Gastrocnemius medialis (tissue), 4 donors: ENCODE measurements at regions not wholly inside any gene's neighbourhood (a gene's known extent, or its start where the extent isn't known, plus 50 kb on each side); places are given as distances from the start of the nearest gene placed in this dataset.

ENCODE experiments used
- ATAC-seq, 2 donors: fragments of 150-250 bp; one replicate each; pipeline ENCODE4 v1.9.1; 2016
- DNase-seq, 2 donors: peaks; one replicate each; pipeline ENCODE4 v3.0.0-alpha.2; 2019
- H3K27ac ChIP-seq, 4 donors: fragments of 200-600 bp; sonication (generic); 1 replicate in 1 of 4; 2 replicates in 3 of 4; pipeline ENCODE4 v1.5.1; 2016 to 2018; ENCODE audit warnings: mild to moderate bottlenecking in 2 of 4, moderate library complexity in 1 of 4
- H3K27me3 ChIP-seq, 3 donors: fragments of 200-600 bp; sonication (generic) in 2 of 3; 1 replicate in 1 of 3; 2 replicates in 2 of 3; pipeline versions ENCODE4 v1.5.1 to v1.6.0; 2016 to 2019; ENCODE audit warnings: mild to moderate bottlenecking in 1 of 3, moderate library complexity in 1 of 3
- H3K36me3 ChIP-seq, 2 donors: fragments of 200-600 bp; sonication (generic) in 1 of 2; one replicate each; pipeline ENCODE4 v1.5.1; 2017 to 2018
- H3K4me1 ChIP-seq, 2 donors: fragments of 200-600 bp; sonication (generic) in 1 of 2; one replicate each; pipeline ENCODE4 v1.5.1; 2016 to 2017; ENCODE audit warnings: mild to moderate bottlenecking in 2 of 2
- H3K4me3 ChIP-seq, 4 donors: fragments of 200-600 bp; sonication (generic) in 3 of 4; 1 replicate in 1 of 4; 2 replicates in 3 of 4; pipeline ENCODE4 v1.5.1; 2016 to 2019; ENCODE audit warnings: mild to moderate bottlenecking in 2 of 4
- H3K9me3 ChIP-seq, 3 donors: fragments of 200-600 bp; sonication (generic) in 2 of 3; 1 replicate in 1 of 3; 2 replicates in 2 of 3; pipeline ENCODE4 v1.5.1; 2016 to 2019
- POLR2A ChIP-seq, 2 donors: fragments of 450-650 bp; IDR thresholded peaks; one replicate each; pipeline ENCODE4 v1.6.1; 2017; ENCODE audit warnings: antibody characterized with exemption in 2 of 2, mild to moderate bottlenecking in 2 of 2, moderate library complexity in 2 of 2
- in situ Hi-C, 4 donors: fragments of 200-750 bp; cut with MboI; loops; one replicate each; pipeline versions ENCODE4 v1.15.0 to v1.8.0; 2017; ENCODE audit warnings: low sequenced_read_pairs in 4 of 4
- intact Hi-C: fragments of 100-400 bp; cut with DNase I; formaldehyde crosslinking; loops from one replicate; pipeline ENCODE4 v1.15.1; 2023; ENCODE audit warnings: low total_unique reads
- TF ChIP-seq, protein P1 (sequence below), 5 experiments: fragments of 450-650 bp in 3 of 5; fragments of 200-600 bp in 2 of 5; sonication (generic) in 2 of 5; IDR thresholded peaks in 4 of 5; conservative IDR thresholded peaks in 1 of 5; 1 replicate in 4 of 5; 2 replicates in 1 of 5; pipeline ENCODE4 v1.5.1; 2016 to 2019; ENCODE audit warnings: antibody characterized with exemption in 5 of 5, mild to moderate bottlenecking in 3 of 5, moderate library complexity in 3 of 5

DNA sequence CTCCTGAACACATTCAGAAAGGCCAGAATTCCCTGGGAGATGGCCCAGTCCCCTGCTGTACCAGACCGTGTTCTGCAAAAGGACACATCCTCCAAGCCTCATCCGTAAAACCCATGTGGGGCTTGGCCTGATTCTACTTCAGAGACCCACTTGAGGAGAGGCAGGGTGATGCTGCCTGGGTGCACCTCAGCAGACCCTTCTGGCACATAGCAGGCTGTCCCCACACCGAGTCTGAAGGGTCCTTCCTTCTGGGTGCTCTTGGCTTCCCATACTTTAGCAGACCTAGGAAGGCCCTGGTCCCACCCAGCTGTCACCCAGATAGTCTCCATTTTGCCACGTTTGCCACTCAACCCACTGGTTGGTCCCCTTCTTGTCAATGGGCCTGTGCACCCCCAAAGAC, 270.1 kb upstream of the AGTR2 start:
- Histone ChIP-seq H3K27ac (no peak overlapping the region), H3K36me3 (no peaks in the 10 kb centered on the region), H3K9me3 (no peaks in the 10 kb centered on the region), H3K4me3 (no peak overlapping the region), H3K27me3 (no peaks in the 10 kb centered on the region), H3K4me1 (no peaks in the 10 kb centered on the region)
- in situ Hi-C loops (no loop called here), intact Hi-C loops (no loop called here)
- ATAC-seq (no peak), DNase-seq (no peak)
- TF ChIP-seq, protein P1, sequence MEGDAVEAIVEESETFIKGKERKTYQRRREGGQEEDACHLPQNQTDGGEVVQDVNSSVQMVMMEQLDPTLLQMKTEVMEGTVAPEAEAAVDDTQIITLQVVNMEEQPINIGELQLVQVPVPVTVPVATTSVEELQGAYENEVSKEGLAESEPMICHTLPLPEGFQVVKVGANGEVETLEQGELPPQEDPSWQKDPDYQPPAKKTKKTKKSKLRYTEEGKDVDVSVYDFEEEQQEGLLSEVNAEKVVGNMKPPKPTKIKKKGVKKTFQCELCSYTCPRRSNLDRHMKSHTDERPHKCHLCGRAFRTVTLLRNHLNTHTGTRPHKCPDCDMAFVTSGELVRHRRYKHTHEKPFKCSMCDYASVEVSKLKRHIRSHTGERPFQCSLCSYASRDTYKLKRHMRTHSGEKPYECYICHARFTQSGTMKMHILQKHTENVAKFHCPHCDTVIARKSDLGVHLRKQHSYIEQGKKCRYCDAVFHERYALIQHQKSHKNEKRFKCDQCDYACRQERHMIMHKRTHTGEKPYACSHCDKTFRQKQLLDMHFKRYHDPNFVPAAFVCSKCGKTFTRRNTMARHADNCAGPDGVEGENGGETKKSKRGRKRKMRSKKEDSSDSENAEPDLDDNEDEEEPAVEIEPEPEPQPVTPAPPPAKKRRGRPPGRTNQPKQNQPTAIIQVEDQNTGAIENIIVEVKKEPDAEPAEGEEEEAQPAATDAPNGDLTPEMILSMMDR (IDR thresholded peaks at IDR 0.05 in 4 of 5, conservative IDR thresholded peaks at IDR 0.05 in 1 of 5) = no peak
- no peak for TF ChIP-seq POLR2A (IDR thresholded peaks at IDR 0.05)

GRCh38 chrX:115901241-115901640, 269.3 kb upstream of the AGTR2 start:
- TF ChIP-seq POLR2A (IDR thresholded peaks at IDR 0.05) = no peak
- TF ChIP-seq, protein P1 (IDR thresholded peaks at IDR 0.05 in 4 of 5, conservative IDR thresholded peaks at IDR 0.05 in 1 of 5) = no peak
- no peaks in the 10 kb centered on the region for H3K27me3 ChIP-seq

GRCh38 chrX:115902995-115903394, 267.5 kb upstream of the AGTR2 start:
- no peaks in the 10 kb centered on the region for H3K36me3 ChIP-seq
- ATAC-seq = no peak
- intact Hi-C loops = no loop called here
- TF ChIP-seq POLR2A (IDR thresholded peaks at IDR 0.05) = no peak
- TF ChIP-seq, protein P1 (IDR thresholded peaks at IDR 0.05 in 4 of 5, conservative IDR thresholded peaks at IDR 0.05 in 1 of 5) = no peak
- no peak overlapping the region for H3K27ac ChIP-seq
- H3K4me3 ChIP-seq = no peak overlapping the region
- no peaks in the 10 kb centered on the region for H3K4me1 ChIP-seq
- in situ Hi-C loops = no loop called here
- H3K27me3 ChIP-seq = no peaks in the 10 kb centered on the region
- no peak for DNase-seq
- no peaks in the 10 kb centered on the region for H3K9me3 ChIP-seq

More at GRCh38 chrX:115901241-115901640, 269.3 kb upstream of the AGTR2 start:
- no peak for DNase-seq
- no peak overlapping the region for H3K4me3 ChIP-seq
- in situ Hi-C loops (no loop called here), intact Hi-C loops (no loop called here)
- no peaks in the 10 kb centered on the region for H3K4me1 ChIP-seq
- no peaks in the 10 kb centered on the region for H3K36me3 ChIP-seq
- H3K9me3 ChIP-seq = no peaks in the 10 kb centered on the region
- no peak overlapping the region for H3K27ac ChIP-seq
- ATAC-seq = no peak

DNA sequence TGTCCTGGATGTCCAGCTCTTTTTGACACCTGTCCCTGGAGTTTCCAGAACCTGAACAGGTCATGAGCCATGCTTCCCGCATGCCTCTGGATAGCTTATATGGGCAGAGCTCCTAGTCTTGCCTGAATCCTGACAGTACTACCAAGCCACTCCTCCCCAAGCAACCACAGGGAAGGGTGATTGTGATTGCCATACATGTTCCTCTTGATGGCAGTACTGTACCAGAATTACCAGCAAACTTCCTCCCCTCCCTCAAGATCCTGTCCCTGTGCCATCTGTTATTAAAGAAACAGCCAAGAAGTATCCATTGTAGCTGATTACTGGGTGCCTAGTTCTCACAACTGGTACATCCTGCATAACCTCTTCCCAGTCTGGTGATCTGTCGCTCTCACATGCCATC, 264.3 kb upstream of the AGTR2 start:
- in situ Hi-C loops (no loop called here), intact Hi-C loops (no loop called here)
- Histone ChIP-seq H3K9me3 (no peaks in the 10 kb centered on the region), H3K27ac (no peak overlapping the region), H3K36me3 (no peaks in the 10 kb centered on the region), H3K4me3 (no peak overlapping the region), H3K27me3 (no peaks in the 10 kb centered on the region), H3K4me1 (no peaks in the 10 kb centered on the region)
- TF ChIP-seq POLR2A (IDR thresholded peaks at IDR 0.05) = no peak
- TF ChIP-seq, protein P1 (IDR thresholded peaks at IDR 0.05 in 4 of 5, conservative IDR thresholded peaks at IDR 0.05 in 1 of 5) = no peak
- ATAC-seq (no peak), DNase-seq (no peak)

DNA sequence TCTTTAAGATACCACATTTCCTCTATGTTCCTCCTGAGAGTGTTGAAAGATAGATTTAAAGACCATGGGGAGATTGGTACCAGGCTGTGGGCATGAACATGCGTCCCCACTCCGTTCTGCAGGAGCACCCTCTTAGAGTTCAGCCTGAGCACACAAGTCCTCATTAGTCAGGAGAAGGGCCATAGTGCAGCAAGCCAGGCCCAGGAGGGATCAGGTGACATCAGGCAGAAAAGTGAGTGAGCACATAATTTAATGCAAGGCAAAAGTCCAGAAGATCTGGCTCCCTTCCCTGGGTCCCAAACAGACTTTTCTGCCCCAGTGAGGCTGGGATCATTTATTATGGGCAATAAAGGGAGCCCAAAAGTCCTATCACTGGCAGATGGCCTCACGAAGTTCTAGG, 263.7 kb upstream of the AGTR2 start:
- intact Hi-C loops = no loop called here
- no peaks in the 10 kb centered on the region for H3K27me3 ChIP-seq

More for the DNA sequence above, 263.7 kb upstream of the AGTR2 start:
- H3K36me3 ChIP-seq = no peaks in the 10 kb centered on the region
- no peak for DNase-seq
- no peak overlapping the region for H3K27ac ChIP-seq
- H3K9me3 ChIP-seq = no peaks in the 10 kb centered on the region
- no peak for ATAC-seq
- in situ Hi-C loops = no loop called here
- H3K4me1 ChIP-seq = no peaks in the 10 kb centered on the region
- no peak overlapping the region for H3K4me3 ChIP-seq
- TF ChIP-seq, protein P1 (IDR thresholded peaks at IDR 0.05 in 4 of 5, conservative IDR thresholded peaks at IDR 0.05 in 1 of 5) = no peak
- no peak for TF ChIP-seq POLR2A (IDR thresholded peaks at IDR 0.05)
